MG63 (cell line): ENCODE measurements at regions not wholly inside any gene's neighbourhood (a gene's known extent, or its start where the extent isn't known, plus 50 kb on each side); places are given as distances from the start of the nearest gene placed in this dataset.
A peak's percentile ranks its signal among the peaks of the same experiment; 100 is the strongest.

Source experiments
- DNase-seq: peaks from one replicate; pipeline ENCODE4 v3.0.0-alpha.2; 2020
- H3K27me3 ChIP-seq: fragments of 250-450 bp; sonication (Bioruptor Pico); 2 replicates; pipeline ENCODE4 v1.5.1; 2020; ENCODE audit warnings: mild to moderate bottlenecking, moderate library complexity
- H3K36me3 ChIP-seq: fragments of 250-450 bp; sonication (Bioruptor Pico); 2 replicates; pipeline ENCODE4 v1.5.1; 2020; ENCODE audit warnings: mild to moderate bottlenecking, moderate library complexity
- H3K4me3 ChIP-seq: fragments of 250-450 bp; sonication (Bioruptor Pico); 2 replicates; pipeline ENCODE4 v1.5.1; 2020; ENCODE audit warnings: mild to moderate bottlenecking, moderate library complexity
- H3K9me3 ChIP-seq: fragments of 250-450 bp; sonication (Bioruptor Pico); 2 replicates; pipeline ENCODE4 v1.5.1; 2020; ENCODE audit warnings: mild to moderate bottlenecking, moderate library complexity

DNA sequence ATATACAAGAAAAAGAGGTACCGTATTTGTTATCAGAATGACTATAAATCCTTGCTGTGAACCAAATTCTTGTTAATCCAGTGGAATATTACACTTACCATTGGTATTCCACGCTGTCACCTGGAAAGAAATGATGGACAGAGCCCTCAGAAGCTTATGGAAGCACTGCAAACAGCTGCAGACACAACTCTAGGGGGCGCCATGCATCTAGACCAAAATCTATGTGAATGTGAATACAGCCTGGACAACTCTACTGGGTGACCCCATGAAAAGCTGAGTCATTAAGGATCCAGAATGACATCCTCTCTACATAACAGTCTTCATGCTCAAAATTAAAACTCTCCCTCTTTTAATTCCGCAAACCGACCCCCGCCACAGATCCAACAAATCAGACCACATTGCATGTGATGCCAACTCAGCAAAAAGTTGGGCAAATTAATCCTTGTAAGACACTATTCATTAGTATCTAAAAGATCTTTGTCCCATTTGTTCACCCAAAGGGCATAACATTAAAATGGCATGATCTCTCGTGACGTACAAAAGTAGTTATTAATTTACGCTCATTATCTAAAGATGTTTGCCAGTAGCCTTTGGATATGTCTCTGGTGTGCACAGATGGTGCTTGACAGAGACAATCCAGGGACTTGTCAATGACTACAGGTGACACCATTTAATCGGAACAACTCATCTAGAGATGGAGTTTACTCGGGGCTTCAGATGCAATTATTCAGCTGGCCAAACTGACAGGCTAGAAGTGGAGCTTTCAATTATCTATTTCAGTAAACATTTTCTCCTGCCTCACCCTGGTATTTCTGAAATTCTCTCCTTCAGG, 552.7 kb upstream of the PSMD7 start:
- Histone ChIP-seq H3K4me3 (no peak overlapping the region), H3K36me3 (no peaks in the 10 kb centered on the region), H3K27me3 (no peaks in the 10 kb centered on the region), H3K9me3 (no peaks in the 10 kb centered on the region)
- no peak for DNase-seq

DNA sequence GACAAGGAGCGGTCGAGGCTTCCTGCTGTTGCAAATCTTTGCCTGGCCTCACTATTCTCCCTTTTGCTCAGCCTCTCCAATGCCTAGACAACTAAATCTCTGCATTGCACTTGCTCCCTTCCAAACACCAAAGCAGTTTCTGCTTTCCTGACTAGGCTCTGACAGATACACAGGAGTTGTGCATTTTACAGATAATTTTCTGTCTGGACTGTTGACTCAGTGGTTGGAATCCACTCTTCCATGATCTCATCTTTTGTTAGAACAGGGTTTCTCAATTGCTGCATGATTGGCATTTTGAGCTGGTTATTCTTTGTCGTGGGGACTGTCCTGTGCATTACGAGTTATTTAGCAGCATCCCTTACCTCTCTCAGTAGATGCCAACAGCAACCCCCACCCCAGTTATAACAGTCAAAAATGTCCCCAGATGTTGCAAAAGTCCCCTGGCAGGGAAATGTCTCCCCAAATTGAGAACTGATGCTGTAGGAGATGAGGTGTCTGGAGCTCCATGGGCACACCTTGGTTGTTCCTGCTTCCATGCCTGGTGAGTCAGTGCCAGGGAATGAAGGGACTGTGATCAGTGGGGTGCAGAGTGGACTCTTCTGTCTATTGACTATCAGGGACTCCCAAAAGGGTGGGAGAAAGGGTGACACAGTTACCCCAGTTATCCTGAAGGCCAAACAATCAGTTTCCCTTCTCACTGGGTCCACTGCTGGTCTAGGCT, 557.4 kb upstream of the PSMD7 start:
- Histone ChIP-seq H3K36me3 (no peaks in the 10 kb centered on the region), H3K9me3 (no peaks in the 10 kb centered on the region), H3K27me3 (no peaks in the 10 kb centered on the region), H3K4me3 (no peak overlapping the region)
- DNase-seq = no peak

DNA sequence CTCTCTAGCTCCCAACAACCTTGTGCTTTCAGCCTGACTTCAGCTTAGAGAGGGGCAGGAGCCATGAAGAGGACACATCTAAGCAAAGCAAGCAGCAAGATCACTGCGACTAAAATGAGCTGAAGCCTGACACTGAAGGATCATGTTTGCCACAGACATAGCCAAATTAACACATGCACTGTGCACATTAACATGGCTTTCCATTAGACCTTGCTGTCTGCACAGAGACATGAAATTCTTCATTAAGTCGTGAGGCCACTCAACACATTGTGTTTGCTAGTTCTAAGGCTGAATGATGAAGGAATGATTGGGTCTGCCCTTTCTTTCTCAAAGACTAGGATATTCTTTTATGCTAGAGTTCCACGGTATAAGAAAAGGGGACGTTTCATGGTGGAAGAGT, 558.3 kb upstream of the PSMD7 start:
- peaks cover under 1% of the 10 kb centered on the region; the same call in 1 of the 2 replicates for H3K9me3 ChIP-seq
- no peaks in the 10 kb centered on the region for H3K36me3 ChIP-seq
- no peak for DNase-seq
- H3K4me3 ChIP-seq = no peak overlapping the region
- H3K27me3 ChIP-seq = no peaks in the 10 kb centered on the region

DNA sequence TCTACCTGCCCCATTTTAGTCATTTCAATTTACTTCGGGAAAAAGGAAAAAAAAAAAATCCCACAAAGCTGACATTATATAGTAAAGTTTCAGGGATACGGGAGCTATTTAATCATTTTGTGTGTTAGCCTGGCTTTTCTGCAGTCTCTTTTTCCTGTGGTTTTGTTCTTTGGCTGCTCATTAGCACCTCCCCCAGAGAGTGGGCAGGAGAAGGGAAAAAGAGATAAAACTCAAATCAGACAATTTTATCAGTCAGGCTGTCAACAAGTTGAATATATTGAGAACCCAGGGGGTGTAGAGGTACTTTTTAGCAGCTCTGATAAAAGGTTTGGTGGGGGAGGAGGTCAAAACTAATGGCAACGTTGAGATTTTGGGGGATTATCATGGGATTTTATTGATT, 559.0 kb upstream of the PSMD7 start:
- H3K9me3 ChIP-seq = peaks cover 2% of the 10 kb centered on the region; the same call in 1 of the 2 replicates
- H3K36me3 ChIP-seq = no peaks in the 10 kb centered on the region
- DNase-seq = no peak
- no peaks in the 10 kb centered on the region for H3K27me3 ChIP-seq
- no peak overlapping the region for H3K4me3 ChIP-seq

DNA sequence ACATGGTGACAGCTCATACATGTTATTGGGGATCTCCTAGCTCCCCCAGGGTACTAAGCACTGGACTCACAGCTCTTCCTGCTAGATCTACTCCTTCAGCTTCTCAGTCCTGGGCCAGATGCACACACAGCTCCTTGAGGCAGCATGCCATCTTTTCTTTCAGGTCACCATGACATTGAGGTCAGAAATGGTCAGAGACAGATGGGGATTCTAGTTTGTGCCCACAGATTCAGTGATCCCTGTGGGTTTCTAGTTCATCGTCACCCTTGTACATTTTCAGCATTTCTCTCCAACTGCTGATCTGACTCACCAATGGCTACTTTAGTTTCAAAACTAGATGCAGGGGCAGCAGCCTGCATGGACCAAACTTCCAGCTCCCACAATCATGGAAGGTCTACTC, 560.7 kb upstream of the PSMD7 start:
- DNase-seq = no peak
- Histone ChIP-seq H3K27me3 (no peaks in the 10 kb centered on the region), H3K9me3 (peaks cover 2% of the 10 kb centered on the region; the same call in 1 of the 2 replicates), H3K4me3 (no peak overlapping the region), H3K36me3 (no peaks in the 10 kb centered on the region)

DNA sequence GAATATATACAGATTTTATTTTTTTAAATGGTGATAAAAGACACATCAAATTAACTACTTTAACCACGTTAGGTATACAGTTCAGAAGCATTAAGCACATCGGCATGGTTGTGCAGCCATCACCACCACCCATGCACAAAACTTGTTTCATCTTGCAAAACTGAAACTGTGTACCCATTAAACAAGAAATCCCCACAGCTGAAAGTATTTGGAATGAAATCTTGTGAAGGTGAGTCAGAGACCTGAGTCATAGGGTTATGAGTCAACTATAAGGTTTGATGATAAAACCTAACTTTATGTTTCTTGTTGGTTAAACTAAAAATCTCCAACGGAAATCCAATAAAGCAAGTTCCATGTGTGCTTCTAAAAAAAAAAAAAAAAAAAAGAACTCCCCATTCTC, 561.6 kb upstream of the PSMD7 start:
- Histone ChIP-seq H3K27me3 (no peaks in the 10 kb centered on the region), H3K4me3 (no peak overlapping the region), H3K9me3 (peaks cover 2% of the 10 kb centered on the region; the same call in 1 of the 2 replicates), H3K36me3 (no peaks in the 10 kb centered on the region)
- no peak for DNase-seq

DNA sequence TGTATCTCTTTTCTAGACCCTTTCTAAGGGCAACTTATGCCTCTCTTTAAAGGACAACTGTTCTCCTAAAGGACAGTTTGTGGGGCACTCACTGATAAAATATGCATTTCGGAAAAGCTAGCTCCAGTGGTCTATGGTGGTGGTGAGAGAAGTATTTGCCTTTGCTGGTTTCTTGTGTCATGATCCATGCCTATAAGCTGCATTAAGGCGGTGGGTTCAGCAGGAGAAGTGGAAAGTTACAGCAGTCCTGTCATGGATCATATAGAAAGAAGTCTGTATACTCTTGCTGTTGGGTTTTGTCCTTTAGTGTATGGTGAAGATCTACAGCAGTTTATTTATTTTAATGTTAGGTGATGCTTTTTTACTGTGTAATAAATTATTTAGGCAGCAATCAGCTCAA, 563.9 kb upstream of the PSMD7 start:
- Histone ChIP-seq H3K36me3 (no peaks in the 10 kb centered on the region), H3K4me3 (no peak overlapping the region), H3K27me3 (no peaks in the 10 kb centered on the region), H3K9me3 (peaks cover 2% of the 10 kb centered on the region; the same call in 1 of the 2 replicates)
- no peak for DNase-seq

DNA sequence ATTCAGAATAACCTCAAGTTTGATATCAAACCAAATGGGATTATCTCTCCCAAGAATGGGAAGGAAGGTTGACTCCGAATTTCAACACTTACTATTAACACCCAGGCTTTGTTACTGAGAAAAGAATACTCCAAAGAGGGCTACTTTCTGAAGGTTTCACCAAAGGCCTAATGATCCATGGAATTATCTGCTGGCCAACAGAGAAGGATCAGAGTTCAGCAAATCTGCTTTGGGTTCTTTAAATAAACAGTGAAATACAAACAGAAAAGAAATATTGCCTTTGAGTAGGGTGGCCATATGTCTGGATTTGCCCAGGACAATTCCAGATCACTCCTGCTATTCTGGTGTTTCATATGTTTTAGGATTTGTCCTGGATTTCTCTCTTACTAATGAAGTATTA, 564.5 kb upstream of the PSMD7 start:
- peaks cover 2% of the 10 kb centered on the region; the same call in 1 of the 2 replicates for H3K9me3 ChIP-seq
- DNase-seq = no peak
- no peak overlapping the region for H3K4me3 ChIP-seq
- H3K36me3 ChIP-seq = no peaks in the 10 kb centered on the region
- no peaks in the 10 kb centered on the region for H3K27me3 ChIP-seq

DNA sequence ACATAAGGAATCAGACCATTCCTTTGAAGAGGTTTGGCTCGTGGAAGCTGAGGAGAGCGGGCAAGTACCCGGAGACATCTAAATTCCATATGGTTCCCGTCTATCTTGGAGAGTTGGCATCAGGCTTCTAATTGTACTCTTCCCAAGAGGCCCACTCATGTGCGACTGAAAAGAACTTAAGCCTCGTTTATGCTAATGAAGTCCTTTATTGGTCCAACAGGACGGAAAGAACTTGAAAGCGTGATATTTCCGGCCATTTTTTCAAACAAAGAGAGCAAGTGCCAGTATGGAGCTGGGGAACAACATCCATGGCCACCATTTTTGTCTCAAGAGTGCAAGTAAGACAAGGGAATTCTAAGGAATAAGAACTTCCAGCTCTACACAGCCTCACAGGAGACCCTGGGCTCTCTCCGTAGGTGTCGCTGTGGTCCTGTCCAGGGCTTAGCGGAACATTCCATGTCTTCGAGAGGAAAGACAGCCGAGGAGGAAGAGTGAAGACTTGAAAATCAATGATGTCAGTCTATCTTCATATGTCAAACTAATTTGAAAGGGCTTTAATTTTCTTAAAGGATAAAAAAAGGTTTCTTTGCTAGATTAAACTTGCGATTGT, 566.0 kb upstream of the PSMD7 start:
- H3K4me3 ChIP-seq = no peak overlapping the region
- no peaks in the 10 kb centered on the region for H3K27me3 ChIP-seq
- peaks cover 2% of the 10 kb centered on the region; the same call in 1 of the 2 replicates for H3K9me3 ChIP-seq
- H3K36me3 ChIP-seq = no peaks in the 10 kb centered on the region
- no peak for DNase-seq

DNA sequence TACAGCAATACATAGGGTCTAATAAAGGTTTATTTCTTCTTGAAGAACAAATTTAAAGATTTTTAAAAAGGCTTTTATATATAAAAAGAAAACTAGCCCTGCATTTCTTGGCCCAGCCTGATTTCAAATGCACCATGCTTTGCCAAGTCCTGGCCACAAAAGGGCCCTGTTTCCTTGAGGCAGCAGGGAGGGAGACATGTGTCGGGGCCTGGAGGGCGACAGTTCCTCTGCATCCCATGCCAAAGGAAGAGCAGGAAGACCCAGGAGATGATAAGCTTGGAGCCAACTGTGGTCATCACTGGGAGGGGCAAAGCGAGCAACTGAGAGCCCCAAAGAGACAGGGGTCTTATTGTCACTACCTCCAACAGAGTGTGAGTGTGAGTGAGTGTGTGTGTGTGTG, 571.5 kb upstream of the PSMD7 start:
- DNase-seq = no peak
- Histone ChIP-seq H3K27me3 (no peaks in the 10 kb centered on the region), H3K9me3 (no peaks in the 10 kb centered on the region), H3K4me3 (no peak overlapping the region), H3K36me3 (no peaks in the 10 kb centered on the region)

DNA sequence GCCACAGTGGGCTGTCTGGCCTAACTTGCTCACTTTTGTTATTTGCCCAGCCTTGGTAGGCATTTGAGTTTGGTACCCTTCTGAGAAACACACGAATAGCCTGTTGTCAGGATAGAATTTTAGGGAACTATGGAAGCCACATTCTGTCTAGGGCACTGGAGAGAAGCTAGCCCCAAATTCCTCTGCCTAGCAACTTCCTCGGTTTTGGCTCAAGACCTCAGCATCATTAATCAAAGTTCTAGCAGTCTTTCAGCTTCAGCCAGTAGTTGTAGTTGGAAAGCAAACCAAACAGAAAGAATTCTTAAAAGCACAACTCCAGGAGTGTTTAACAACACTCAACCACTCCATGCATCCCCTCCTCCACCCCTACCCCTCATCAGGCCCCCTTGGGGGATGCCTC, 572.1 kb upstream of the PSMD7 start:
- Histone ChIP-seq H3K9me3 (no peaks in the 10 kb centered on the region), H3K4me3 (no peak overlapping the region), H3K36me3 (no peaks in the 10 kb centered on the region), H3K27me3 (no peaks in the 10 kb centered on the region)
- no peak for DNase-seq

DNA sequence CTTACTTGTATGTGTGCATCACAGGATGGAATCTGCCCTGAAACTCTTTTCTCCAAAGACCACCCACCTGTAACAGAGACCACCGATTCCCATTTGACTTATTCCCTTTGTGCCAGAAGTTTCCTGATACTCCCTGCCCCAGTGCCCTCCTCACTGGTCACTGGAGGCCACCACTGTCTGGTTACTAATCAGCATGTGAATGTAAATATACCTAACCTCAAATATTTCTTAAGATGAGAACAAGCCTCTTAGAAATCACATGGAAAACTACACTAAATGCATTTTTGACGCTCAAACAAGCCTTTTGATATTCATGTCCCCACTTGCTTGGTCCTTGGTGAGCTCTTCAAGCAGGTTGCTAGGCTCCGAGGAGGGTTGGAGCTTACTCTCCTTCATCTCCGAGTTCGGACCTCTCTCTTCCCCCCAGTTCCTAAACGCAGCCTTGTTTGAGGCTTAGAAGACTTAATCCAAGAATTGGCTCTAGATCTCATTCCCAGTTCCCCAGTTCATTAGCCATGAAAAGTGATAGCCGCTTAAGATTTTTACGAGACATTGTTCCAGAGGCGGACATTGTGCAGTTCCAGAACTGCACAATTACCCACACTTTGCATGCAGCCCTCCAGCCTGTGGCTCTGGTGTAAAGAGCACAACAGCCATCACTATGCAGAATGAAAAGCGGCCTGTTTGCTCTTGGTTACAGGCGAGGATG, 579.2 kb upstream of the PSMD7 start:
- Histone ChIP-seq H3K4me3 (no peak overlapping the region), H3K36me3 (no peaks in the 10 kb centered on the region), H3K27me3 (no peaks in the 10 kb centered on the region), H3K9me3 (no peaks in the 10 kb centered on the region)
- no peak for DNase-seq

DNA sequence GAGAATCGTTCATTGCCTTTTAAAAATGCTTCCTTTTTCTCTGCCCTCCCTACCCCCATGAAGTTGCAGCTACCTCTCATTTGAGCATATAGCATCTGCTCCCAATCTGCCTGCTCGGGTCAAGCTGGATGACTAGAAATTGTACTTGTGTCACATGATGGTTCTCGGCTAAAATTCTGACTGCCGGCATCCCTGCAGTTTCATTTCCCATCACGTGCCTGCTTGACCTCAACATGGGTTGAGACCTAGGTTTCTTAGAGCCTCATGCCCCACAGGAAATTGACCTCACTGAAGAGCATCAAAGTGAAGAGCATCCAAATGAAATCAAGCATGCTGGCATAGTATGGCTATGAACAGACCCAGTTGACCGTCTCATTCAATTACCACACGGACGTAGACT, 581.6 kb upstream of the PSMD7 start:
- Histone ChIP-seq H3K36me3 (no peaks in the 10 kb centered on the region), H3K27me3 (no peaks in the 10 kb centered on the region), H3K4me3 (no peak overlapping the region), H3K9me3 (no peaks in the 10 kb centered on the region)
- no peak for DNase-seq

DNA sequence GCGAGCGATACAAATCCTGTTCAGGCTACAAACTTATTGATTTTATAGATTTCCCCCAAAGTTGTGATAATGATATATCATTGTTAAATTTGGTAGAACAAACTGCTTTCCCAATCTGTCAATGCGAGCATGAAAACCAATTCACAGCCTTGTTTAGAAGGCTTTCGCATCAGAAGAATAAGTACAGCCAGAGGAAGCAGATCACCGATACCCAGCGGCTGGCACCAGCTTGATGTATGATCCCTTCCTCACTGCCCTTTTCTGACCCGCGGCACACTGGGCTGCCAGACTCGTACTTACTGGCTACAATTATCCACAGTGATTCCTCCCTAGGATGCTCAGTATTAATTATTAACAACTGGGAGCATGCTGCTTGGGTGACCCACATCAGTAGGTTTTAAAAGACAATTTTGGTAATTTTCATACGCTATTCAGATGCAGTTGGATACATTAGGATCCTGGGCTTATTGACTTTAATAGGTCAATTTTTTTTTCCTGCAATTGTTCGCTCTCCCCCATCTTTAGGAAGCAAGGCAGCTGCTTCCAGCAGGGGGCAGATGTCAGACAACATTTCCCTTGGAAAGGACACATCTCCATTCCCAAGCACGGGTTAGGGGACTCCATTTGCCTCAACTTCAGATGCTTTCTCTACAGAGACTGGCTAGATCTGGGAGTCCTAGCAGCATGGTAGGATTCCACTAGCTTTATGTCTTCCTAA, 582.7 kb upstream of the PSMD7 start:
- Histone ChIP-seq H3K9me3 (no peaks in the 10 kb centered on the region), H3K27me3 (no peaks in the 10 kb centered on the region), H3K36me3 (no peaks in the 10 kb centered on the region), H3K4me3 (no peak overlapping the region)
- peak; percentile 10 for DNase-seq

DNA sequence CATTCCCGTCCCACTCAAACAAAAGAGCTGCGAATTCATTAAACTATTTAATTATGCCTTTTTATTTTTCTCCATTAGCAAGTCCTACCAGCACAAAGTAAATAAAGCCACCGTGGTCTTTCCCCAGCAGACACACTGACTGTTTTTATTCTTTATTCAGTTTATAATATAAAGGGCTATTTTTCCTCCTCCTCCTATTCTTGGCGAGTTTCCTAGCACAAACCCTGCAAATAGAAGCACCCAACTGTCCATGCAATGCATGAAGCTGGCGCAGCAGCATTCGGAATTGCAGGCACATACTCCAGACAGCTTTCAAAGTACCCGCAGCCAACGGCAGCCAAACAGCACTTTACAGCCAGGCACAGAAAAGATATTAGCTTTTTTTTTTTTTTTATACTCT, 583.4 kb upstream of the PSMD7 start:
- no peak for DNase-seq
- no peaks in the 10 kb centered on the region for H3K27me3 ChIP-seq

DNA sequence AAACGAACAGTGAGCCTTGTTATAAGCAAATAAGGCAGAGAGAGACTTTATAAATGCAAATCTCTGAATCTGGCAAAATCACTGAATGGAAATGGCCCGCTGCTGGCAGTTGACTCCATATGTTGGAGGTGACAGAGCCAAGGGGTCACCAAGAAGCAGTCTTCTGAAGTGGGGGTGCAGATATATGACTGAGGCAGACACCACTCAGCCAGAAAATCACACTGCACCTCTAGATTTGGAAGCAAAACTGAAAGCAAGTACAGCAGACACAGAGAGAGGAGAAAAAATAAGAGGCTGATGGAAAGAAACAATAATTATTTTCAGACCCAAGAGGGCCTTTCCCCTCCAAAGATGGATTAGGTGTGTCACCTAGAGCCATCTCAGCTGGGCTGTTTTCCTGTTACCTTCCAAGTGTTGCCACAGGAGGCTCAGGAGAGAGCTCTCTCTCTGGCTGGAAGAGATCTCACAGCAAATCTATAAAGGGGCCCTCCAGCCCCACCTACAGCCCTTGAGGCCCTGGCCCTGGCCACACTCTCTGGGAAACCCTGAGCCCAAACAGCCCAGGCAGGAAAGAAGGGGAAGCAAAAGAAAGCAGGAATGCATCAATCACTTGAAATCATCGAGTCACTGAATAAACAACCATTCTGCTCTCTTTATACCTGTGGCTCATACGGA, 585.1 kb upstream of the PSMD7 start:
- no peaks in the 10 kb centered on the region for H3K36me3 ChIP-seq
- H3K4me3 ChIP-seq = no peak overlapping the region
- no peaks in the 10 kb centered on the region for H3K9me3 ChIP-seq
- H3K27me3 ChIP-seq = no peaks in the 10 kb centered on the region
- DNase-seq = no peak

More for the DNA sequence above, 583.4 kb upstream of the PSMD7 start:
- Histone ChIP-seq H3K9me3 (no peaks in the 10 kb centered on the region), H3K4me3 (no peak overlapping the region), H3K36me3 (no peaks in the 10 kb centered on the region)
